ENCODE measurements at regions not wholly inside any gene's neighbourhood (a gene's known extent, or its start where the extent isn't known, plus 50 kb on each side); places are given as distances from the start of the nearest gene placed in this dataset.

DNA sequence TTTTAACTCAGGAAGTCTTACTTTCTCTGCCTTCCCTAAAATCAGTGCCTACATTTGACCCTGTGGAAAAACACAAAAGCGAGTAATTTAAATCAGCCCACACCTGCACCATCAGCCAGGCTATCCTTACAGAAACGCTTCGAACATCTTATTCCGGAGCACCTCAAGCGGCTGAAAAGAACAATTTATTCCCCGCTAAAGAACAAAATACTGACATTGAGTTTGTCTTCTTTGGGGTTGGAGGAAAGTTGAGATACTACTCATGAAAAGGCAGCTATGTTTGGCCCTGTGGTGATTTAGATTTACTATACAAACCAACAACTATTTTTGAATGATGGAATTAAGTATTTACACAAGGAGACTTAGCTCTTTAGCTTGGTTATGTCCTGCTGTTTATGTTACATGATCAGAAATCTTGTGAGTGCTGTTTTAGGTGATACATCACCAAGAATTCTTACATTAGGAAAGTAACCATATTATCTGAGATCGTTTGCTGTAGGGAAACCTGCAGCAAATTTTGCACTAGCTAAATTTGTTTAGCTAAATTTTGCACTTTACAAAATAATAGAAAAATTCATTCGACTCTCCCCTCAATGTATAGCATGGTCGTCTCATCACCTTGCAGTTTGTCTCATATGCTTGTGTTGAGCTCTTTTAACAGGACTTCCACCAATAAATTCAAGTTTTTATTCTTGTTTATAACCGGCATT, 158.8 kb upstream of the SIX2 start:
- TF ChIP-seq, protein P1, sequence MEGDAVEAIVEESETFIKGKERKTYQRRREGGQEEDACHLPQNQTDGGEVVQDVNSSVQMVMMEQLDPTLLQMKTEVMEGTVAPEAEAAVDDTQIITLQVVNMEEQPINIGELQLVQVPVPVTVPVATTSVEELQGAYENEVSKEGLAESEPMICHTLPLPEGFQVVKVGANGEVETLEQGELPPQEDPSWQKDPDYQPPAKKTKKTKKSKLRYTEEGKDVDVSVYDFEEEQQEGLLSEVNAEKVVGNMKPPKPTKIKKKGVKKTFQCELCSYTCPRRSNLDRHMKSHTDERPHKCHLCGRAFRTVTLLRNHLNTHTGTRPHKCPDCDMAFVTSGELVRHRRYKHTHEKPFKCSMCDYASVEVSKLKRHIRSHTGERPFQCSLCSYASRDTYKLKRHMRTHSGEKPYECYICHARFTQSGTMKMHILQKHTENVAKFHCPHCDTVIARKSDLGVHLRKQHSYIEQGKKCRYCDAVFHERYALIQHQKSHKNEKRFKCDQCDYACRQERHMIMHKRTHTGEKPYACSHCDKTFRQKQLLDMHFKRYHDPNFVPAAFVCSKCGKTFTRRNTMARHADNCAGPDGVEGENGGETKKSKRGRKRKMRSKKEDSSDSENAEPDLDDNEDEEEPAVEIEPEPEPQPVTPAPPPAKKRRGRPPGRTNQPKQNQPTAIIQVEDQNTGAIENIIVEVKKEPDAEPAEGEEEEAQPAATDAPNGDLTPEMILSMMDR (IDR thresholded peaks at IDR 0.05; ENCODE audit: low read depth, low read length), result no peak
- no peak for TF ChIP-seq EZH2phosphoT487 (IDR thresholded peaks at IDR 0.05; ENCODE audit: low read depth)
